Transverse colon (tissue), 4 donors: ENCODE measurements at regions not wholly inside any gene's neighbourhood (a gene's known extent, or its start where the extent isn't known, plus 50 kb on each side); places are given as distances from the start of the nearest gene placed in this dataset.

ENCODE experiments used
- POLR2AphosphoS5 ChIP-seq, 3 donors: sonication (generic); formaldehyde crosslinking; IDR thresholded peaks; one replicate each; pipeline ENCODE4 v1.6.1; 2016; ENCODE audit warnings: antibody characterized with exemption in 3 of 3
- TF ChIP-seq, protein P1 (sequence below), 5 experiments: fragments of 200-600 bp in 3 of 5; fragments of 450-650 bp in 2 of 5; sonication (generic) in 3 of 5; IDR thresholded peaks; 1 replicate in 2 of 5; 2 replicates in 3 of 5; pipeline ENCODE4 v1.5.1; 2016 to 2017; ENCODE audit warnings: antibody characterized with exemption in 5 of 5, inconsistent platforms in 3 of 5, mild to moderate bottlenecking in 2 of 5, moderate library complexity in 1 of 5

DNA sequence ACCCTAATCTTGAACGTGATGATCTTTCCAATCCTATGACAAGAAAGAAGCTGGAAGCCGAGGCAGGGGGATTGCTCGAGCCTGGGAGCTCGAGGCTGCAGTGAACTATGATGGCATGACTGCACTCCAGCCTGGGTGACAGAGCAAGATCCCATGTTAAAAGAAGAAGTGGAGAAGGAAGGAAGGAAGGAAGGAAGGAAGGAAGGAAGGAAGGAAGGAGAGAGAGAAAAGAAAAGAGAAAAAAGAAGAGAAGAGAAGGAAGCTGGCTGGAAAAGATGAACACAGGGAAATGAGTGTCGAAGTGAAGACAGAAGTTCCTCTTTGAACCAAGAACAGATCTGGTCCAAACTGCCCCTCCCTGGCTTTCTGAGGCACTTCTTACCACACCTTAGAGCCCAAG is 100.5 kb upstream of the PRNP start:
- TF ChIP-seq, protein P1, sequence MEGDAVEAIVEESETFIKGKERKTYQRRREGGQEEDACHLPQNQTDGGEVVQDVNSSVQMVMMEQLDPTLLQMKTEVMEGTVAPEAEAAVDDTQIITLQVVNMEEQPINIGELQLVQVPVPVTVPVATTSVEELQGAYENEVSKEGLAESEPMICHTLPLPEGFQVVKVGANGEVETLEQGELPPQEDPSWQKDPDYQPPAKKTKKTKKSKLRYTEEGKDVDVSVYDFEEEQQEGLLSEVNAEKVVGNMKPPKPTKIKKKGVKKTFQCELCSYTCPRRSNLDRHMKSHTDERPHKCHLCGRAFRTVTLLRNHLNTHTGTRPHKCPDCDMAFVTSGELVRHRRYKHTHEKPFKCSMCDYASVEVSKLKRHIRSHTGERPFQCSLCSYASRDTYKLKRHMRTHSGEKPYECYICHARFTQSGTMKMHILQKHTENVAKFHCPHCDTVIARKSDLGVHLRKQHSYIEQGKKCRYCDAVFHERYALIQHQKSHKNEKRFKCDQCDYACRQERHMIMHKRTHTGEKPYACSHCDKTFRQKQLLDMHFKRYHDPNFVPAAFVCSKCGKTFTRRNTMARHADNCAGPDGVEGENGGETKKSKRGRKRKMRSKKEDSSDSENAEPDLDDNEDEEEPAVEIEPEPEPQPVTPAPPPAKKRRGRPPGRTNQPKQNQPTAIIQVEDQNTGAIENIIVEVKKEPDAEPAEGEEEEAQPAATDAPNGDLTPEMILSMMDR (IDR thresholded peaks at IDR 0.05), result no peak
- no peak for TF ChIP-seq POLR2AphosphoS5 (IDR thresholded peaks at IDR 0.05)
